ENCODE measurements at regions not wholly inside any gene's neighbourhood (a gene's known extent, or its start where the extent isn't known, plus 50 kb on each side); places are given as distances from the start of the nearest gene placed in this dataset.

DNA sequence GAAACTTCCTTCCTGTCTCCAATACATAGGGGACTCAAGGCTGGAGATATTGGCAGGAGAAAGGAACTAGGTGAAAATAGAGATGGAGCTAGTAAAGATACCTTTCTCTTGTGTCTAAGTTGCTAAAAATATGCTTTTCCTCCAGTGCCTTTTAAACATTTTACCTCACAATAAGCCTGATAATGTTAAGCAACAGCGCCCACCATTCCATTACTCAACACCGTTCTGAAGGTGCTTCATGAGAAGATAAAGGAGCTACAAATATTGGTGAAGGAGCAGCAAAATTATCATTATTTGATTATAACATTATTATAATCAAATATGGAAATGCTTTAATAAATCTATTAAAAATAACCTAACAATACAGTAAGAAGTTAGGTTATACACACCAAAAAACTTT is 83.6 kb upstream of the BARX2 start:
- no peak overlapping the region for H2AFZ ChIP-seq (ENCODE audit: low read depth, low read length)
- no peak overlapping the region for H3K27ac ChIP-seq (ENCODE audit: low read length)
- H3F3A ChIP-seq (ENCODE audit: insufficient read depth, low read length, poor library complexity, severe bottlenecking) = no peaks in the 10 kb centered on the region
- H3K9me2 ChIP-seq (ENCODE audit: insufficient read depth, low read length) = no peaks in the 10 kb centered on the region
- H3K9me3 ChIP-seq (ENCODE audit: low read length) = no peaks in the 10 kb centered on the region
- no peaks in the 10 kb centered on the region for H4K20me1 ChIP-seq (ENCODE audit: insufficient read depth)
- H3K4me2 ChIP-seq (ENCODE audit: low read length) = no peak overlapping the region
- H3K79me2 ChIP-seq (replicated peaks; ENCODE audit: insufficient read depth, low read length) = no peaks in the 10 kb centered on the region
- H3K9ac ChIP-seq (ENCODE audit: low read length) = no peak overlapping the region
- H3K36me3 ChIP-seq (ENCODE audit: insufficient read depth, low read length) = no peaks in the 10 kb centered on the region
- H3K4me3 ChIP-seq (ENCODE audit: low read length) = no peak overlapping the region
- no peak for TF ChIP-seq EP300 (conservative IDR thresholded peaks at IDR 0.05; ENCODE audit: poor library complexity, severe bottlenecking)
- TF ChIP-seq, protein P1, sequence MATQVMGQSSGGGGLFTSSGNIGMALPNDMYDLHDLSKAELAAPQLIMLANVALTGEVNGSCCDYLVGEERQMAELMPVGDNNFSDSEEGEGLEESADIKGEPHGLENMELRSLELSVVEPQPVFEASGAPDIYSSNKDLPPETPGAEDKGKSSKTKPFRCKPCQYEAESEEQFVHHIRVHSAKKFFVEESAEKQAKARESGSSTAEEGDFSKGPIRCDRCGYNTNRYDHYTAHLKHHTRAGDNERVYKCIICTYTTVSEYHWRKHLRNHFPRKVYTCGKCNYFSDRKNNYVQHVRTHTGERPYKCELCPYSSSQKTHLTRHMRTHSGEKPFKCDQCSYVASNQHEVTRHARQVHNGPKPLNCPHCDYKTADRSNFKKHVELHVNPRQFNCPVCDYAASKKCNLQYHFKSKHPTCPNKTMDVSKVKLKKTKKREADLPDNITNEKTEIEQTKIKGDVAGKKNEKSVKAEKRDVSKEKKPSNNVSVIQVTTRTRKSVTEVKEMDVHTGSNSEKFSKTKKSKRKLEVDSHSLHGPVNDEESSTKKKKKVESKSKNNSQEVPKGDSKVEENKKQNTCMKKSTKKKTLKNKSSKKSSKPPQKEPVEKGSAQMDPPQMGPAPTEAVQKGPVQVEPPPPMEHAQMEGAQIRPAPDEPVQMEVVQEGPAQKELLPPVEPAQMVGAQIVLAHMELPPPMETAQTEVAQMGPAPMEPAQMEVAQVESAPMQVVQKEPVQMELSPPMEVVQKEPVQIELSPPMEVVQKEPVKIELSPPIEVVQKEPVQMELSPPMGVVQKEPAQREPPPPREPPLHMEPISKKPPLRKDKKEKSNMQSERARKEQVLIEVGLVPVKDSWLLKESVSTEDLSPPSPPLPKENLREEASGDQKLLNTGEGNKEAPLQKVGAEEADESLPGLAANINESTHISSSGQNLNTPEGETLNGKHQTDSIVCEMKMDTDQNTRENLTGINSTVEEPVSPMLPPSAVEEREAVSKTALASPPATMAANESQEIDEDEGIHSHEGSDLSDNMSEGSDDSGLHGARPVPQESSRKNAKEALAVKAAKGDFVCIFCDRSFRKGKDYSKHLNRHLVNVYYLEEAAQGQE (IDR thresholded peaks at IDR 0.05; ENCODE audit: borderline replicate concordance) = no peak
- no peak for TF ChIP-seq SMC3 (conservative IDR thresholded peaks at IDR 0.05; ENCODE audit: poor library complexity)
- TF ChIP-seq, protein P2, sequence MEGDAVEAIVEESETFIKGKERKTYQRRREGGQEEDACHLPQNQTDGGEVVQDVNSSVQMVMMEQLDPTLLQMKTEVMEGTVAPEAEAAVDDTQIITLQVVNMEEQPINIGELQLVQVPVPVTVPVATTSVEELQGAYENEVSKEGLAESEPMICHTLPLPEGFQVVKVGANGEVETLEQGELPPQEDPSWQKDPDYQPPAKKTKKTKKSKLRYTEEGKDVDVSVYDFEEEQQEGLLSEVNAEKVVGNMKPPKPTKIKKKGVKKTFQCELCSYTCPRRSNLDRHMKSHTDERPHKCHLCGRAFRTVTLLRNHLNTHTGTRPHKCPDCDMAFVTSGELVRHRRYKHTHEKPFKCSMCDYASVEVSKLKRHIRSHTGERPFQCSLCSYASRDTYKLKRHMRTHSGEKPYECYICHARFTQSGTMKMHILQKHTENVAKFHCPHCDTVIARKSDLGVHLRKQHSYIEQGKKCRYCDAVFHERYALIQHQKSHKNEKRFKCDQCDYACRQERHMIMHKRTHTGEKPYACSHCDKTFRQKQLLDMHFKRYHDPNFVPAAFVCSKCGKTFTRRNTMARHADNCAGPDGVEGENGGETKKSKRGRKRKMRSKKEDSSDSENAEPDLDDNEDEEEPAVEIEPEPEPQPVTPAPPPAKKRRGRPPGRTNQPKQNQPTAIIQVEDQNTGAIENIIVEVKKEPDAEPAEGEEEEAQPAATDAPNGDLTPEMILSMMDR (IDR thresholded peaks at IDR 0.05; ENCODE audit: poor library complexity, severe bottlenecking) = no peak
- no peak for TF ChIP-seq TAF1 (IDR thresholded peaks at IDR 0.05; ENCODE audit: low read depth)
- no peak for TF ChIP-seq RAD21 (conservative IDR thresholded peaks at IDR 0.05)
- no peak for TF ChIP-seq POLR2AphosphoS5 (IDR thresholded peaks at IDR 0.05)
- no peak for TF ChIP-seq MXI1 (conservative IDR thresholded peaks at IDR 0.05; ENCODE audit: poor library complexity, severe bottlenecking)
- no peak for TF ChIP-seq EZH2 (IDR thresholded peaks at IDR 0.05; ENCODE audit: borderline replicate concordance, insufficient read depth, low read length, poor library complexity, severe bottlenecking)
- H3K27me3 ChIP-seq (ENCODE audit: insufficient read depth, low read depth, low read length) = no peaks in the 10 kb centered on the region

DNA sequence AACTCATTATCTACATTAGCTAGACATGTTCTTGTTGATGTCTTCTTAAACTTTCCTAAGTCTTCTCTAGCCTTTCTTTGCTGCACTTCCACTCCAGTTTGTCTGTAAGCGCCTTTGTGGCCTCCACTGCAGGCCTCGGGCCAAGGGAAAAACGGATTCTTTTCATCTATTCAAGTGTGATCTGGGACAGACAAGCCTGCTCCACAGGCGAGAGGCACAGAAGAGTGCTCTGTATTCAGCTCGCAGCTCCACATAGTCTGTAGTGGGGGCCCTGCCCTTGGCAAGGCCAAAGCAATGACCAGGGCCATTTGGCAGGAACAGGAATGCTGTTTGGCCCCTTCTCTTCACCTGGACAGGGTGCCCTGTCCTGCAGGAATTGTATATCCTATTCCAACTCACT is 84.1 kb upstream of the BARX2 start:
- no peaks in the 10 kb centered on the region for H4K20me1 ChIP-seq (ENCODE audit: insufficient read depth)
- no peak overlapping the region for H2AFZ ChIP-seq (ENCODE audit: low read depth, low read length)
- H3F3A ChIP-seq (ENCODE audit: insufficient read depth, low read length, poor library complexity, severe bottlenecking) = no peaks in the 10 kb centered on the region
- no peaks in the 10 kb centered on the region for H3K9me3 ChIP-seq (ENCODE audit: low read length)
- no peak overlapping the region for H3K9ac ChIP-seq (ENCODE audit: low read length)
- H3K27me3 ChIP-seq (ENCODE audit: insufficient read depth, low read depth, low read length) = no peaks in the 10 kb centered on the region
- H3K27ac ChIP-seq (ENCODE audit: low read length) = no peak overlapping the region
- no peaks in the 10 kb centered on the region for H3K36me3 ChIP-seq (ENCODE audit: insufficient read depth, low read length)
- no peaks in the 10 kb centered on the region for H3K79me2 ChIP-seq (replicated peaks; ENCODE audit: insufficient read depth, low read length)
- no peak overlapping the region for H3K4me2 ChIP-seq (ENCODE audit: low read length)
- H3K4me3 ChIP-seq (ENCODE audit: low read length) = no peak overlapping the region
- no peak for TF ChIP-seq RAD21 (conservative IDR thresholded peaks at IDR 0.05)
- no peak for TF ChIP-seq EZH2 (IDR thresholded peaks at IDR 0.05; ENCODE audit: borderline replicate concordance, insufficient read depth, low read length, poor library complexity, severe bottlenecking)
- no peaks in the 10 kb centered on the region for H3K9me2 ChIP-seq (ENCODE audit: insufficient read depth, low read length)

DNA sequence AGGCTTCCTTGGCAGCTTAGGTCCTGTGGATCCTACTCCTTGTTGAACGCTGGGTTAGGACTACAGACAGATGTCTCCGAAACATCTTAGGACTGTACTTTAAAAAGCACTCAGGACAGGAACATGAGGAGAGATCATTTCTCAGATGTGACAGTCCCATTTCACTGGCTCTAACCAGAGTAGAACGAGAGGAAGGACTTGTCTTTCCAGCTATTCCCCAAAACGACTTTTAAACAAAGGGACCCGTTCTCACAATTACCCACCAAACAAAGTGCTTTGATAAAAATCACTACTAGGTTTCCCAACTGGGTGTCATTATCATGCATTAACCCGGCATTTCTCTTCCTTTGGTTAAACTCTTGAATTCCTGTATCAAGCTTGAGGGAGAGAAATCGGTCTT is 84.7 kb upstream of the BARX2 start:
- Histone ChIP-seq H3K9me2 (ENCODE audit: insufficient read depth, low read length) (no peaks in the 10 kb centered on the region), H3K9ac (ENCODE audit: low read length) (no peak overlapping the region), H3K4me3 (ENCODE audit: low read length) (no peak overlapping the region), H3K9me3 (ENCODE audit: low read length) (no peaks in the 10 kb centered on the region), H3K27ac (ENCODE audit: low read length) (no peak overlapping the region), H3F3A (ENCODE audit: insufficient read depth, low read length, poor library complexity, severe bottlenecking) (no peaks in the 10 kb centered on the region), H3K36me3 (ENCODE audit: insufficient read depth, low read length) (no peaks in the 10 kb centered on the region), H3K27me3 (ENCODE audit: insufficient read depth, low read depth, low read length) (no peaks in the 10 kb centered on the region), H3K79me2 (replicated peaks; ENCODE audit: insufficient read depth, low read length) (no peaks in the 10 kb centered on the region), H4K20me1 (ENCODE audit: insufficient read depth) (no peaks in the 10 kb centered on the region), H3K4me2 (ENCODE audit: low read length) (no peak overlapping the region), H2AFZ (ENCODE audit: low read depth, low read length) (no peak overlapping the region)
- TF ChIP-seq TAF1 (IDR thresholded peaks at IDR 0.05; ENCODE audit: low read depth) (no peak), EP300 (conservative IDR thresholded peaks at IDR 0.05; ENCODE audit: poor library complexity, severe bottlenecking) (no peak)
- TF ChIP-seq, protein P2 (IDR thresholded peaks at IDR 0.05; ENCODE audit: poor library complexity, severe bottlenecking) = no peak

Data from neural cell (in vitro differentiated cells).